ENCODE measurements at regions not wholly inside any gene's neighbourhood (a gene's known extent, or its start where the extent isn't known, plus 50 kb on each side); places are given as distances from the start of the nearest gene placed in this dataset.

GRCh38 chr22:34696557-34696956 is 369.4 kb upstream of the ISX start:
- ChIA-PET POLR2A (no interaction called here), CTCF (no interaction called here)
- no peak for TF ChIP-seq CTCF (IDR thresholded peaks at IDR 0.05; ENCODE audit: control extremely low read depth, extremely low read depth, low read depth, missing control alignments)
- no peak for DNase-seq (ENCODE audit: extremely low spot score)

- TF ChIP-seq CTCF (IDR thresholded peaks at IDR 0.05; ENCODE audit: control extremely low read depth, extremely low read depth, low read depth, missing control alignments): no peak
- no peak for DNase-seq (ENCODE audit: extremely low spot score)
- ChIA-PET POLR2A (no interaction called here), CTCF (no interaction called here)
Measured at GRCh38 chr22:34702279-34702678, 363.7 kb upstream of the ISX start.

GRCh38 chr22:34709641-34710040 is 356.3 kb upstream of the ISX start:
- ChIA-PET CTCF (no interaction called here), POLR2A (no interaction called here)
- DNase-seq (ENCODE audit: extremely low spot score): no peak
- TF ChIP-seq CTCF (IDR thresholded peaks at IDR 0.05; ENCODE audit: control extremely low read depth, extremely low read depth, low read depth, missing control alignments): no peak

- CTCF ChIA-PET: interaction anchor here (1.0 to 1.8 kb wide), 3 partner anchors 9 to 427 kb away, joined by 3 to 5 read pairs (median 4); no protein-coding TSS in a partner anchor
- no peak for TF ChIP-seq CTCF (IDR thresholded peaks at IDR 0.05; ENCODE audit: control extremely low read depth, extremely low read depth, low read depth, missing control alignments)
- no peak for DNase-seq (ENCODE audit: extremely low spot score)
- POLR2A ChIA-PET: no interaction called here
Measured at GRCh38 chr22:34722901-34723300, 343.1 kb upstream of the ISX start.

GRCh38 chr22:34736081-34736480 is 329.9 kb upstream of the ISX start:
- no peak for TF ChIP-seq CTCF (IDR thresholded peaks at IDR 0.05; ENCODE audit: control extremely low read depth, extremely low read depth, low read depth, missing control alignments)
- ChIA-PET POLR2A (no interaction called here), CTCF (no interaction called here)
- DNase-seq (ENCODE audit: extremely low spot score): no peak

- TF ChIP-seq CTCF (IDR thresholded peaks at IDR 0.05; ENCODE audit: control extremely low read depth, extremely low read depth, low read depth, missing control alignments): no peak
- ChIA-PET CTCF (interaction anchor here (1.1 to 1.2 kb wide), 2 partner anchors 10 to 41 kb away, joined by 3 read pairs; no protein-coding TSS in a partner anchor), POLR2A (no interaction called here)
- DNase-seq (ENCODE audit: extremely low spot score): no peak
Measured at GRCh38 chr22:34738661-34739400, 327.1 kb upstream of the ISX start.
